ENCODE measurements at regions not wholly inside any gene's neighbourhood (a gene's known extent, or its start where the extent isn't known, plus 50 kb on each side); places are given as distances from the start of the nearest gene placed in this dataset.

DNA sequence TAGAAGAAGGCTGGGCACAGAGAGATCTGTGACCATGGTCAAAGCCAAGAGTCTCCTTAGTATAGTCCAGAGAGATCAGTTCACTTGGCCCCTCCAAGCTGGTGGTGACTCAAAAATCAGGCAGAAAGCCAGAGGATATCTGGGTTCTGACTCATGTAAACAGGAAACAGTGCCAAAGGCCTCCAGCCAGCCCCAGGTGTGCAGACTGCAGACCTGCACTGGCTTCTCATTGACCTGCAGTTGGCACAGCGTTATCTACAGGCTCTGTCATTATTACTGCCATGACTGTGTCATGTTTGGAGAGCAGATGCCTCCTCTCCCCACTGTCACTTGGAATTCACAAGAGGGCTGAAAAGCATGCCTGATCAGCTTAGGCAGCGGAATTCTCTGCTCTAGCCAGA is 295.7 kb upstream of the PRKD1 start:
- no peak for TF ChIP-seq POLR2A (IDR thresholded peaks at IDR 0.05; ENCODE audit: low read length)
- no peak for TF ChIP-seq GATA1 (IDR thresholded peaks at IDR 0.05; ENCODE audit: low read depth, low read length)

Data from erythroblast (primary cell).